ENCODE measurements at regions not wholly inside any gene's neighbourhood (a gene's known extent, or its start where the extent isn't known, plus 50 kb on each side); places are given as distances from the start of the nearest gene placed in this dataset.

DNA sequence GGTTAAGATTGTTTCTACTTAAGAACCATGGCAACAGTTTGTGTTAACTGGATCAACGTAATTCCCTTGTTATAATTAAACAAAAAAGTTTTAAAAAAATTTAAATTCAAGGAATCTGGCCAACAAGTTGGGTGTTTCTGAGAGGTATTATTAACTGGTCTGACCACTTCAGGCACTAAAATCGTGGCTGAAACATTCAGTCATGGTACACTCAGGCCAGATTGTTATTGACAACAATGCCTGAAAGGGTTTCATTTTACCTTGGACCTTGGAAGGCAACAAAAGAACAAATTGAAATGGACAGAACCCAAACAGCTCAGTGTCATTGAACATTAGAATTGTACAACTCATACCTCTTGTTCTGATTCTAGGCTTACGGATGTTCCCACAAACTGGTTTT, 103.3 kb upstream of the ARMC3 start:
- TF ChIP-seq POLR2A (IDR thresholded peaks at IDR 0.05) = no peak
- TF ChIP-seq, protein P1, sequence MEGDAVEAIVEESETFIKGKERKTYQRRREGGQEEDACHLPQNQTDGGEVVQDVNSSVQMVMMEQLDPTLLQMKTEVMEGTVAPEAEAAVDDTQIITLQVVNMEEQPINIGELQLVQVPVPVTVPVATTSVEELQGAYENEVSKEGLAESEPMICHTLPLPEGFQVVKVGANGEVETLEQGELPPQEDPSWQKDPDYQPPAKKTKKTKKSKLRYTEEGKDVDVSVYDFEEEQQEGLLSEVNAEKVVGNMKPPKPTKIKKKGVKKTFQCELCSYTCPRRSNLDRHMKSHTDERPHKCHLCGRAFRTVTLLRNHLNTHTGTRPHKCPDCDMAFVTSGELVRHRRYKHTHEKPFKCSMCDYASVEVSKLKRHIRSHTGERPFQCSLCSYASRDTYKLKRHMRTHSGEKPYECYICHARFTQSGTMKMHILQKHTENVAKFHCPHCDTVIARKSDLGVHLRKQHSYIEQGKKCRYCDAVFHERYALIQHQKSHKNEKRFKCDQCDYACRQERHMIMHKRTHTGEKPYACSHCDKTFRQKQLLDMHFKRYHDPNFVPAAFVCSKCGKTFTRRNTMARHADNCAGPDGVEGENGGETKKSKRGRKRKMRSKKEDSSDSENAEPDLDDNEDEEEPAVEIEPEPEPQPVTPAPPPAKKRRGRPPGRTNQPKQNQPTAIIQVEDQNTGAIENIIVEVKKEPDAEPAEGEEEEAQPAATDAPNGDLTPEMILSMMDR (IDR thresholded peaks at IDR 0.05) = no peak

Data from uterus (tissue), 2 donors.